Vagina (tissue), 2 donors: ENCODE measurements at regions not wholly inside any gene's neighbourhood (a gene's known extent, or its start where the extent isn't known, plus 50 kb on each side); places are given as distances from the start of the nearest gene placed in this dataset.

Experiments
- POLR2A ChIP-seq, 2 donors: fragments of 450-650 bp; IDR thresholded peaks; one replicate each; pipeline ENCODE4 v1.6.1; 2017; ENCODE audit warnings: antibody characterized with exemption in 2 of 2, mild to moderate bottlenecking in 2 of 2, moderate library complexity in 2 of 2
- POLR2AphosphoS5 ChIP-seq, 2 donors: sonication (generic); formaldehyde crosslinking; IDR thresholded peaks; one replicate each; pipeline ENCODE4 v1.9.0; 2017; ENCODE audit warnings: antibody characterized with exemption in 2 of 2, mild to moderate bottlenecking in 2 of 2, low read depth in 1 of 2; ENCODE audit not compliant: insufficient read depth in 1 of 2
- TF ChIP-seq, protein P1 (sequence below), 3 experiments: fragments of 450-650 bp in 2 of 3; fragments of 200-600 bp in 1 of 3; sonication (generic) in 1 of 3; IDR thresholded peaks; one replicate each; pipeline ENCODE4 v1.5.1; 2017 to 2019; ENCODE audit warnings: antibody characterized with exemption in 3 of 3, mild to moderate bottlenecking in 2 of 3, moderate library complexity in 2 of 3

DNA sequence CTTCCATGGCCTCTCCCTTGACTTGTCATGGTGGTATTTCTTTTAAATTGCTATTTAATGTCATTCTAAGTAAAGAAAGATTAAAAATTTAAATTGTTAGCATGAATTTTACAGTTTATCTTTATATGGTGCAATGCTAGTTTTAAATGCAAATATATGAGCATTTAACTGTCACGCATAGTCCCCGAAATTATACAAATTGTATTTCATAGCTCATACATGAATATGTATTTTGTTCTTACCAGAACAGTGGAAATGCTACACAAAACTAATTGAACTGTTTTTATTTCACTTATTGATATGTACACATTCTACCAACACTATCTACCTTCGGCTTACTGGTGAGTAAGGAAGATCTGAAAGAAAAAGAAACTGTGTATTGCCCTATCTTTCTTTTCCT lies 125.8 kb downstream of the CARTPT start:
- TF ChIP-seq, protein P1, sequence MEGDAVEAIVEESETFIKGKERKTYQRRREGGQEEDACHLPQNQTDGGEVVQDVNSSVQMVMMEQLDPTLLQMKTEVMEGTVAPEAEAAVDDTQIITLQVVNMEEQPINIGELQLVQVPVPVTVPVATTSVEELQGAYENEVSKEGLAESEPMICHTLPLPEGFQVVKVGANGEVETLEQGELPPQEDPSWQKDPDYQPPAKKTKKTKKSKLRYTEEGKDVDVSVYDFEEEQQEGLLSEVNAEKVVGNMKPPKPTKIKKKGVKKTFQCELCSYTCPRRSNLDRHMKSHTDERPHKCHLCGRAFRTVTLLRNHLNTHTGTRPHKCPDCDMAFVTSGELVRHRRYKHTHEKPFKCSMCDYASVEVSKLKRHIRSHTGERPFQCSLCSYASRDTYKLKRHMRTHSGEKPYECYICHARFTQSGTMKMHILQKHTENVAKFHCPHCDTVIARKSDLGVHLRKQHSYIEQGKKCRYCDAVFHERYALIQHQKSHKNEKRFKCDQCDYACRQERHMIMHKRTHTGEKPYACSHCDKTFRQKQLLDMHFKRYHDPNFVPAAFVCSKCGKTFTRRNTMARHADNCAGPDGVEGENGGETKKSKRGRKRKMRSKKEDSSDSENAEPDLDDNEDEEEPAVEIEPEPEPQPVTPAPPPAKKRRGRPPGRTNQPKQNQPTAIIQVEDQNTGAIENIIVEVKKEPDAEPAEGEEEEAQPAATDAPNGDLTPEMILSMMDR (IDR thresholded peaks at IDR 0.05): no peak
- TF ChIP-seq POLR2A (IDR thresholded peaks at IDR 0.05): no peak
- no peak for TF ChIP-seq POLR2AphosphoS5 (IDR thresholded peaks at IDR 0.05; ENCODE audit: insufficient read depth in 1 of 2, low read depth in 1 of 2)
